GM20000 (cell line): ENCODE measurements at regions not wholly inside any gene's neighbourhood (a gene's known extent, or its start where the extent isn't known, plus 50 kb on each side); places are given as distances from the start of the nearest gene placed in this dataset.
"Not testable (repeated sequence)": the region's sequence is repeated elsewhere in the genome, so short reads cannot be mapped to it uniquely, and the experiment has no call there.

Source experiments
- DNase-seq: peaks from one replicate; pipeline ENCODE4 v3.0.0; 2012; ENCODE audit warnings: low spot score
- TF ChIP-seq, protein P1 (sequence below): IDR thresholded peaks from 2 replicates; pipeline ENCODE4 v1.5.1; 2012; ENCODE audit warnings: mild to moderate bottlenecking, control low read depth; ENCODE audit errors: extremely low read depth, missing control alignments

- no peak for DNase-seq
- TF ChIP-seq, protein P1, sequence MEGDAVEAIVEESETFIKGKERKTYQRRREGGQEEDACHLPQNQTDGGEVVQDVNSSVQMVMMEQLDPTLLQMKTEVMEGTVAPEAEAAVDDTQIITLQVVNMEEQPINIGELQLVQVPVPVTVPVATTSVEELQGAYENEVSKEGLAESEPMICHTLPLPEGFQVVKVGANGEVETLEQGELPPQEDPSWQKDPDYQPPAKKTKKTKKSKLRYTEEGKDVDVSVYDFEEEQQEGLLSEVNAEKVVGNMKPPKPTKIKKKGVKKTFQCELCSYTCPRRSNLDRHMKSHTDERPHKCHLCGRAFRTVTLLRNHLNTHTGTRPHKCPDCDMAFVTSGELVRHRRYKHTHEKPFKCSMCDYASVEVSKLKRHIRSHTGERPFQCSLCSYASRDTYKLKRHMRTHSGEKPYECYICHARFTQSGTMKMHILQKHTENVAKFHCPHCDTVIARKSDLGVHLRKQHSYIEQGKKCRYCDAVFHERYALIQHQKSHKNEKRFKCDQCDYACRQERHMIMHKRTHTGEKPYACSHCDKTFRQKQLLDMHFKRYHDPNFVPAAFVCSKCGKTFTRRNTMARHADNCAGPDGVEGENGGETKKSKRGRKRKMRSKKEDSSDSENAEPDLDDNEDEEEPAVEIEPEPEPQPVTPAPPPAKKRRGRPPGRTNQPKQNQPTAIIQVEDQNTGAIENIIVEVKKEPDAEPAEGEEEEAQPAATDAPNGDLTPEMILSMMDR, result no peak
Measured at GRCh38 chr4:153093802-153094201, 110.4 kb upstream of the TRIM2 start.

DNA sequence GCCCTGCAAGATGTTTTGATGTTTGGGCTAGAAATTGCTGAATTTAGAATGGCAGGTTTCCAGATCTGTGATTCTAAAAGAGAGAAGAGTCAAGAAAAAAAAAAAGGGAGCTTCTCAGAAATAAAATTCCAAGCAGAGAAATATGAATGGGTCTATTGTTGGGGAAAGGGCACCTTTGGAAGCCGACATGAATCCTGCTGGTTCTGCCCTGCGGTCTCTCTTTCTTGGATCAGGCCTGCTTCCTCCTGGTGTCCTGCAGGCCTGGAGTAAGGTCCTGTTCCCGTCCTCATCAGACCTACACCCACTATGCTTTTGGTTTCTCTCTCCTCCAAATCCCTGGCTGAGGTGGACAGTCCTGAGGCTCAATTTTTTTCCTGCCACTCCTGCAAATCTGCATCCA is 109.8 kb upstream of the TRIM2 start:
- TF ChIP-seq, protein P1, result no peak
- DNase-seq, result no peak

GRCh38 chr4:153095448-153096204 is 108.6 kb upstream of the TRIM2 start:
- TF ChIP-seq, protein P1, result no peak
- no peak for DNase-seq

GRCh38 chr4:153096344-153096743 is 107.9 kb upstream of the TRIM2 start:
- TF ChIP-seq, protein P1, result no peak
- DNase-seq, result no peak

DNA sequence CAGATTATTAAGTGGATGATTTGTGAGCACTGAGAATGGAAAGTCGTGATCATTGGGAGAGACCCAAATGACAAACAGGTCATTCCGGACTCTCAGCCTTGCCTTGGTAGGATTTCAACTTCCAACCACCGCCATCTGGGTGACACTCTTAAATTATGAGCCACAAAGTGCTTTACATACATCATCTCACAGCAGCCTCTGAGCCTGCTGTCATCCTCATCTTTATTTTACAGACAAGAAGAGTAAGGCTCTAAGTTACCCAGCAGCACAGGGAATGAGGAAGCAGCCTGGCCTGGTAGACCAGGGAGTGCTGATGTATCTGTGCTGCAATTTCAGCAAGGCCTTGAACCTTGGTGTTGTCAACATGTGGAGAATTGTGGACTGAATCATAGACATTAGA is 105.8 kb upstream of the TRIM2 start:
- TF ChIP-seq, protein P1, result no peak

DNA sequence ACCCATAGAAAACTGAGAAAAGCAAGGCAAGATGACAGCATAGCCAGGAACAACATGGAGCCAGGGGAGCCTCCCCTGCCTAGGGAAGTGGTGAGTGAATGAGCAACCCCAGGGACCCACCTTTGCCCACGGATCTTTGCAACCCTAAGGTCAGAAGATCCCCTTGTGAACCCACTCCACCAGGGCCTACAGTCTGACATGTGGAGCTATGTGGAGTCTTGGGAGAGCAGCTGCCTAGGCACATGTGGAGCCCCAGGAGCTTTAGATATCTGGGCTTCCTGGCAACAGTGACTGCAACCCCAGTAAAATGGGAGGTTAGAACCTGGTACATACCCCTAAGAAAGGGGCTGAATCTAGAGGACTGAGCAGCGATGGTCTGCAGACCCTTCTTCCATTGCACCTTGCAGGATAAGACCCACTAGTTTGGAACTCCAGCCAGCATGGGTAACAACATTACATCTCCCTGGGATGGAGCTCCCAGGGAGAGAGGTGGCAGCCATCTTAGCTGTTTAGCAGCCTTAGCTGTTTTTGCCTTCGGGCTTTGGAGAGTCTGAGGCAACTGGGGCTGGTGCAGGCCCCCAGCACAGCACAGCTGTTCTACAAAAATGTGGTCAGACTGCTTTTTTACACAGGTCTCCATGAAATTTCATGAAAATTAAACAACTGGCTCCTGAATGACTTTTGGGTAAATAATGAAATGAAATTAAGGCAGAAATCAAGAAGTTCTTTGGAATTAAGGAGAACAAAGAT is 104.7 kb upstream of the TRIM2 start:
- DNase-seq, result no peak
- TF ChIP-seq, protein P1, result no peak

More for the DNA sequence above, 105.8 kb upstream of the TRIM2 start:
- DNase-seq, result no peak

DNA sequence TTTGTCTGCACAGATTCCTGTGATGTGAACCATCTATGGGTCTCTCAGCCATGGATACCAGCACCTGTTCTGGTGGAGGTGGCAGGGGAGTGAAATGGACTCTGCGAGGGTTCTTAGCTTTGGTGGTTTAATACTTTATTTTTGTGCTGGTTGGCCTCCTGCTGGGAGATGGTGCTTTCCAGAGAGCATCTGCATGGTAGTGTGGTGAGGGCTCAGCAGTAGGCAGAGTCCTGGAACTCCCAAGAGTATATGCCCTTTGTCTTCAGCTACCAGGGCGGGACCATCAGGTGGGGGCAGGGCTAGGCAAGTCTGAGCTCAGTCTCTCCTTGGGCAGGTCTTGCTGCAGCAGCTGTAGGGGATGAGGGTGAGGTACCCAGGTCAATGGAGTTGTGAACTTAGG is 97.5 kb upstream of the TRIM2 start:
- DNase-seq, result not testable (repeated sequence)
